Adrenal gland (tissue), 5 donors: ENCODE measurements at regions not wholly inside any gene's neighbourhood (a gene's known extent, or its start where the extent isn't known, plus 50 kb on each side); places are given as distances from the start of the nearest gene placed in this dataset.

ENCODE experiments used
- CTCF ChIP-seq, 6 experiments: fragments of 450-650 bp in 4 of 6; fragments of 200-600 bp in 2 of 6; sonication (generic) in 1 of 6; IDR thresholded peaks; 1 replicate in 5 of 6; 2 replicates in 1 of 6; pipeline versions ENCODE4 v1.5.1 to v1.8.0; 2016 to 2021; ENCODE audit warnings: antibody characterized with exemption in 6 of 6, mild to moderate bottlenecking in 2 of 6, moderate library complexity in 1 of 6
- POLR2A ChIP-seq, 2 donors: fragments of 450-650 bp; IDR thresholded peaks; one replicate each; pipeline ENCODE4 v1.6.1; 2017; ENCODE audit warnings: antibody characterized with exemption in 2 of 2, mild to moderate bottlenecking in 2 of 2, moderate library complexity in 1 of 2
- donor health status: DM: no; HTN: no; CAD: no.

- no peak for TF ChIP-seq CTCF (IDR thresholded peaks at IDR 0.05)
- no peak for TF ChIP-seq POLR2A (IDR thresholded peaks at IDR 0.05)
Observed at GRCh38 chr1:4462831-4463484, 191.5 kb upstream of the AJAP1 start.
